Epithelial cell of esophagus (primary cell): ENCODE measurements at regions not wholly inside any gene's neighbourhood (a gene's known extent, or its start where the extent isn't known, plus 50 kb on each side); places are given as distances from the start of the nearest gene placed in this dataset.

Experiments
- DNase-seq: peaks from one replicate; pipeline ENCODE4 v3.0.0; 2010; ENCODE audit warnings: low read depth
- H3K4me3 ChIP-seq: 2 replicates; pipeline ENCODE4 v1.5.1; 2011; ENCODE audit warnings: mild to moderate bottlenecking, low read length, control low read depth
- TF ChIP-seq, protein P1 (sequence below): IDR thresholded peaks from 2 replicates; pipeline ENCODE4 v1.5.1; 2011; ENCODE audit warnings: low read depth, mild to moderate bottlenecking, low read length, control low read depth, inconsistent platforms; ENCODE audit not compliant: insufficient read depth; ENCODE audit errors: missing control alignments

DNA sequence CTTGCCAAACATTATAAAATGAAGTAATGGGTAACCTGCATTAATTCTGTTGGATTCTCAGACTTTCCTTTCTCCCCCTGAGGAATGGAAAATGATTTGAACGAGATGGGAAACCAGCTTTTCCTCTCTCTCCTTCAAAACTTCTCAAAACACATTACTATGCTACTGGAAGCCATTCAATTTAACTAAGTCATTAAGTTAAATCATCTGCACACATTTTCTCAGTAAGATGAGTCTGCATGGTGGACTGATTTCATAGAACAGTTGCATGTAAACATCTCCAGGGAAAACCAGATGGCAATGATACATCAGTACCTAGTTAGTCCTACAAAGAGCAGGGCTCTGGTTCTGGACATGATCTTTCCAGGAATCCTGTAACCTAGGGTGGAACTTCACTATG, 59.9 kb downstream of the BMP4 start:
- no peak overlapping the region for H3K4me3 ChIP-seq
- DNase-seq: no peak
- TF ChIP-seq, protein P1, sequence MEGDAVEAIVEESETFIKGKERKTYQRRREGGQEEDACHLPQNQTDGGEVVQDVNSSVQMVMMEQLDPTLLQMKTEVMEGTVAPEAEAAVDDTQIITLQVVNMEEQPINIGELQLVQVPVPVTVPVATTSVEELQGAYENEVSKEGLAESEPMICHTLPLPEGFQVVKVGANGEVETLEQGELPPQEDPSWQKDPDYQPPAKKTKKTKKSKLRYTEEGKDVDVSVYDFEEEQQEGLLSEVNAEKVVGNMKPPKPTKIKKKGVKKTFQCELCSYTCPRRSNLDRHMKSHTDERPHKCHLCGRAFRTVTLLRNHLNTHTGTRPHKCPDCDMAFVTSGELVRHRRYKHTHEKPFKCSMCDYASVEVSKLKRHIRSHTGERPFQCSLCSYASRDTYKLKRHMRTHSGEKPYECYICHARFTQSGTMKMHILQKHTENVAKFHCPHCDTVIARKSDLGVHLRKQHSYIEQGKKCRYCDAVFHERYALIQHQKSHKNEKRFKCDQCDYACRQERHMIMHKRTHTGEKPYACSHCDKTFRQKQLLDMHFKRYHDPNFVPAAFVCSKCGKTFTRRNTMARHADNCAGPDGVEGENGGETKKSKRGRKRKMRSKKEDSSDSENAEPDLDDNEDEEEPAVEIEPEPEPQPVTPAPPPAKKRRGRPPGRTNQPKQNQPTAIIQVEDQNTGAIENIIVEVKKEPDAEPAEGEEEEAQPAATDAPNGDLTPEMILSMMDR: no peak

DNA sequence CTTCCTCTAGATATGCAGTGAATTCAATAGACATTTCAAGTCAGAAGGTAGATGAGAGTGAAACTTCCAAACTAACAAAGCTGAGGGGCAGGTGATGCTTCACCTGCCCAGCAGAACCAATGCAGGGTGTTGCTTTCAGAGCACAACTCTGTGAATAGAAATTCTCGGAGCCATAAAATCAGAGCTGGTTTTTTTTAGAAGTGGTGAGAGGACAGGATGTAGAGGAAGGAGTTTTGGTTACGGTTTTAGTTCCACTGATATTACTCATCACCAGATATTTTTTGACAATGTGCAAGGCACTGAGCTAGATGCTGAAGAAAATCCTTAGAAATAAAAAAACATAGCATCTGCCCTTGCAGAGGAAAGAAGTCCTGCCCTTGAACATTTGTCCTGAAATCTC, 62.2 kb downstream of the BMP4 start:
- TF ChIP-seq, protein P1: no peak
- DNase-seq: no peak
- H3K4me3 ChIP-seq: no peak overlapping the region

DNA sequence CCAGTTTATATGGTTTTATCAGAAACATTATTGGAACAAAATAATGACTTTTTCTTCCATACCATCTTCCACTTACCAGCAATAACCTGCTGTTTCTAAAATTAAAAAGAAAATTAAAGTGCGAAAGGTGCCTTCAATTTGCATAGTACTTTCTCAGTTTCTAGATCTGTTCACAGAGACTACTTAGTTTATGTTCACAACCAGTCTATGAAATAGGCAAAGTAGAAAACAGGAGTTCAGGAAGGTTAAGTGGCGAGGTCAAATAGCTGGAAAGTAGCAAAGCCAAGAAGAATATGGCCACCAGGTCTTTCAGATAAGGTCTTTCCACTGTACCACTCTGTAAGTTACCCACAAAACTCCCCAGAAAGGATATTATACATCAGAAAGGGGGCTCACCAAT, 63.3 kb downstream of the BMP4 start:
- TF ChIP-seq, protein P1: no peak
- no peak for DNase-seq
- no peak overlapping the region for H3K4me3 ChIP-seq

DNA sequence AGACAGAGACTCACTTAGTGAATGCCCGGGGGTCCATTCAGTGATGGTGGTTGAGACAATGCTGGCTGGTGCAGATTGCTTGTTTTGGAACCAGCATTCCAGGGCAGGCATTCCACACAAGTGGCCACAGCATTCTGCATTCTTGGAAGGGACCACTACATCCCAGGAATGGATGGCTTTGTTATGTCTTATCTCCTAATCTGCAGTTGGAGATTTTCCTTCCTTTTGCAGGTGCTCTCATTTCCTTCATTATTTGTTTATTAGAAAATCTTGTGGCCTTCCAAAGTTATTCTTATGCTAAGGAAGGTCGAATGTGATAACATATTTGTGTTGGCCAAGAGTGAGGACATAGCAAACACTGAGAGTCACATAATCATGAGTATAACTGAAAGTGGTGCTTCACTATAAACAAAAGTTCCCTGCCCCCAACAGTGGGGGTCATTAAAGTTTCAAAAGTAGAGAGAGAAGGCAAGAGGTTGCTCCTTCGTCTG, 66.0 kb downstream of the BMP4 start:
- TF ChIP-seq, protein P1: no peak
- DNase-seq: no peak

DNA sequence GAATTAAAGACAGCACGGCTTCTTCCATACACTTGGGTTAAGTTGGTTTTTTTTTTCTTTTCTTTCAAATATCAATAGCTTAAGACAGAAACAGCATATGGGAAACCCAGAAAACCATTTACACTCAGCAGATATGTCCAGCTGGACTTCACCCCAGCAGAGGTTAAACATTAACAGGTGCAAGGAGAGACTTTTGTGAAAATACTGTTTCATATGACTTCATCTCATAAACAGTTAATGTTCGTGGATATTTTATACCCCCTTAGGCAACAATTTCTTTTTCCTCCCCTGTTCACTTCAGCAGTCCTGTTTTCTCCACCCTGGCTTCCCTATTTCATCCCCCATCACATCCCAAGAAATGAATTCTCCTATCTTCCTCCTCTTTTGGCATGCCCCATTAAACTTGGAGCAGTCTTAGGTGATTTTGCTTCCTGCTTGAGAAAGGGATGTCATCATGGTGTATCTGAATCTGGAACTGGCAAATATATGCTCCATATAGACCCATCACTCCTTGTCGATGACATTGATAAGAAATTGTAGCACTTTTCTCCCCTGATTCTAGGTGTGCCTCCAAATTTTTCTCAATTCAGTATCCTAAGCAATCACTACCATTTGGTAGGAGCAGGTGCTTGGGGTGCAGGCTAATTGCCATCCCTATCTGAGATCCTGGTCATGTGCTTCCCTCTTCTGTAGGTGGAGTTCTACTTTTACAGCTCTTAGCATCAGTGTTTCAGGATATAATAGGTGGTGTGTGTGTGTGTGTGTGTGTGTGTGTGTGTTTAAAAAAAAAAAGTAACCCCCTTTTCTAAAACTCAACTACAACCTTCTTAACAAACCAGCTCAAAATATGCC, 67.9 kb downstream of the BMP4 start:
- DNase-seq: no peak
- TF ChIP-seq, protein P1: no peak
- H3K4me3 ChIP-seq: no peak overlapping the region

More for the DNA sequence above, 66.0 kb downstream of the BMP4 start:
- H3K4me3 ChIP-seq: no peak overlapping the region

DNA sequence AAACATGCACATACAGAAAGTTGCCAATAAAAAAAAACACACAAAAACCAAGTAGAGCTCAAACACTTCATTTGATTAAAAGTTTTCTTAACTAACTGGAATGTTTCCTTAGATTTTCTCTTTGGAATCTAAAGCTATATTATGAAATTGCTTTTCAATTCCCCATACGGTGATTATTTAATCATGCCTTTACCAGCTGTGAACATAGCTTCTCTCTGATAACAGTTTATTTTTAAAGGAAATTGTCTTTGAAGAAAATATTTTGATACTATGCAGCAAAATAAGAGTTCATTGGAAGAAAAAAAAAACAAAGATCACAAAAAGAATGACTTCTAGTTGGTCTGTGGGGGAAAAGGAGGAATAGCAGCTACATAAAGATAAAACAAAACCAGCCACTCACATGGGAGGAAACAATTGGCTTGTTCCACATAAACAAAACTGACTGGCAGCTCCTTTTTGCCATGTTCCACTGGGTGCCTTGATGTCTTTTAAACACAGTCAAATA, 71.4 kb downstream of the BMP4 start:
- H3K4me3 ChIP-seq: no peak overlapping the region
- TF ChIP-seq, protein P1: no peak
- DNase-seq: no peak
